HG02588 (cell line): ENCODE measurements at regions not wholly inside any gene's neighbourhood (a gene's known extent, or its start where the extent isn't known, plus 50 kb on each side); places are given as distances from the start of the nearest gene placed in this dataset.
A peak's percentile ranks its signal among the peaks of the same experiment; 100 is the strongest.

Source experiments
- ATAC-seq: cut with Tn5 transposase; IDR thresholded peaks from one replicate; pipeline ENCODE4 v1.9.1; 2021; ENCODE audit warnings: mild to moderate bottlenecking, moderate library complexity; ENCODE audit not compliant: unreplicated experiment

DNA sequence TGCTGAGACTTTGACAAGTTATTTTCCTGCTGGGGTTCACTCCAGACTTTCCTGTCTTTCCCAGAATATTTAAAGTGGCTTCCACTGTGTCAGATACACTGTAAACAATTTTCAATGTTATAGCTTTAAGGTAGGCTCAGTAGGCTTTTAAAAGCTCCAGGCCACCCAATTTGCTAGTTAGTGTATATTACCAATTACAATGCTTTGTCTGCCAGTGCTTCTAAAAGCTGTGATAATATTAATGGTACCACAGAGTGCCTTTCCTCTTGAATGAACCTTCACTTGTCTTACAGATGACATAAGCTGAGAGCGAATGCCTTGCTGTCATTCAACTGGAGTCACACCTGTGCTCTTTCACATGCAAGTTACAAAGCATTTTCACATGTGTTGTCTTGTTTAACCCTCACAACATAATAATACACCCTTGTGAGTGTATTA, 239.7 kb upstream of the HTR2A start:
- ATAC-seq = no peak

DNA sequence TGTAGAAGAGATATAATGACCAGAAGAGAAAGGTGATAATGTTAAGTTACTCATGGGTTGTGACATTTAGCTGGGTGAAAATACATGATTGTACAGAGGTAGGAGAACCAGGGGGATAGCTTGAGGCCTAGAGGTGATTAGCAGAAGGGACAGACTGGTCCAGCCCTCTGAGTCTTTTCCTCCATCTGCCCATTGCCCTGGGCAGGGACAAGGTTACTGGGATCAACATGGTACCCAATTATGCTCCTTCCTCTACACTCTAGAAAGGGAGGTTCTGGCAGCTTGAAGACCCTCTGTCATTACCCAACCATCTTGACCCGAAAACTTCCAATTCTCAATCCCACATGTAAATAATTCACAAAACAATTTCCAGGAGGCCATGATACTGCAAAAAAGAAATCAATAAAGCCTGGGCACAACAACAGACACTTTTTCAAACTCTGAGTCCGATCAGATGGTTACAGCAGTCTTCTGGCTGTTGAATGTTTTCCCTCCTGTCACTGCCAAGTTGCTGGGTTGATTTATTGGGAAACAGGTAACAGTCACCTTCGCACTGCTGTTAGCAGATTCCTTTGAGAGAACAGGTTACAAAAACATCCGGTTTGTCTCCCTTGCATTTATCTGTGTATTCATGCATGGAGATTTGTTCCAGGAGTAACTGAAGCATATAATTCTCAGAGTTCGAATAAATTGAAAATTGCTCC, 239.1 kb upstream of the HTR2A start:
- no peak for ATAC-seq

DNA sequence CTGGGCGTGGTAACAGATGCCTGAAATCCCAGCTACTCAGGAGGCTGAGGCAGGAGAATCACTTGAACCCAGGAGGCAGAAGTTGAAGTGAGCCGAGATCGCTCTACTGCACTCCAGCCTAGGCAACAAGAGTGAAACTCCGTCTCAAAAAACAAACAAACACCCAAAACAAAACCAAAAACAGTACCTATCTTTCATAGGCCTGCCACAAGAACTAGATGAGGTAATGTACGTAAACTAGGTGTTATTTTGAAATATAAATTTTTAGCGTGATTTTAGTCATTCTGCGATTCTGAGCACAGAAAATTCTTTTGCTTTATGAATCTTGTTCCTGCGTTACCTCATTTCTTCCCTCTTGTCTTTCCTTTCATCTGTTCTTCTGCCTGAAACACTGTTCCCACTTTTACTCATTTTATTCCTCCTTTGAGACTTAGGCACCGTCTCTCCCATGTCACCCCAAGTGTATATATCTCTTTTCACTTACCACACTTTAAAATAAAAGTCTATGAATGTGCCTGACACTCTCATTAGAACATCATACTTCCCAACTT, 238.2 kb upstream of the HTR2A start:
- no peak for ATAC-seq

DNA sequence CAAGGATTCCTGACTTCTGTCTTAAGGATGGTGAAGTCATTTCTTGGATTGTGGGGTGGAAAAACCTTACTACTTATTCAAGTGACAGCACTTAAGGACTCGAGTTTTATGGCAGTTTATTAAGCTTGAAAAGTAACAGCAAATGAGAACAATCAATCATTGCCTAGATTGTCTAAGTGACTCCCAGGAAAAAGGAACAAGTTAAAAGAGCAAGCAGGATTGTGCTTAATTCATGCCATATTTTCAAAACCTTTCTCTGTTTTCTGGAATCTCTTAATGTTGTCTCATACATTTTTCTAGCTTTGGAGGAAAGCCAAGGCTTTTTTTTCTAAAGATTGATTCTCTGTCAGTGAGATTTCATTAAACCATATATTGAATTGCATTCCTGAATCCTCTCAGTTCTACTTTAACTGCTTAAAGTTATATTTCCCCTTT, 236.2 kb upstream of the HTR2A start:
- ATAC-seq = no peak

DNA sequence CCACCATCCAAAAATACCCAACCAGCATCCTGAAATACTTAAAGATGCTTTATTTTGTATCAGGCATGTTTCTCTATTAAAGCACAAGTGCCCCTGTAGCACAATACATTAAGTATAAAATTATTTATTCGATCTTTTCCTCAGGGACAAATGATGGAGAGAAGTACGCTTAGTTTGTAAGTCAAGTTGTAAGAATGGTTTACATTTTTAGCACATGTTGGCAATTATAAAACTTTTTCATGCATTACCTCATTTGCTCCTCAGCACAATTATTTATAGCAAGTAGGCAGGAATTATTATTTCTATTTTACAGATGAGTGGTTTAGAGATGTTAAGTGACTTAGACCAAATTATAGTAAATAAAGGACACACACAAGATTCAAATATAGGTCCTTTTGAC, 232.6 kb upstream of the HTR2A start:
- no peak for ATAC-seq

DNA sequence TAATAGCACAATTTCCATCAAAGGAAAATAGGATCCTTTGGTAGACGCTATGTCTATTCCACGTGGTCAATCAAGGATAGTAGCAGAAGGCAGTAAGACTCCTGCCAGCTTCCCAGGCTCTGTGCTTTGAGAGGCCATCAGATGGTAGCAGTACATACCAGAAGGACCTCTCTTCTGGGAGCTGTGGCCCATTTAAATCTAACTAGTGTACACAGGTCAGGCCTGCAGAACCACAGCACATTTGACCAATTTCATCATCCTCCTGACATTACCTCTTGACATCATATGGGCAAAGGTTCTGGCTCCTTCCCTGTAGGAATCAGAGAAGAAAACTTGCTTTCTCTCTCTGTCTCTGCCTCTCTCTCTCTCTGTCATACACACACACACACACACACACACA, 229.6 kb upstream of the HTR2A start:
- no peak for ATAC-seq

DNA sequence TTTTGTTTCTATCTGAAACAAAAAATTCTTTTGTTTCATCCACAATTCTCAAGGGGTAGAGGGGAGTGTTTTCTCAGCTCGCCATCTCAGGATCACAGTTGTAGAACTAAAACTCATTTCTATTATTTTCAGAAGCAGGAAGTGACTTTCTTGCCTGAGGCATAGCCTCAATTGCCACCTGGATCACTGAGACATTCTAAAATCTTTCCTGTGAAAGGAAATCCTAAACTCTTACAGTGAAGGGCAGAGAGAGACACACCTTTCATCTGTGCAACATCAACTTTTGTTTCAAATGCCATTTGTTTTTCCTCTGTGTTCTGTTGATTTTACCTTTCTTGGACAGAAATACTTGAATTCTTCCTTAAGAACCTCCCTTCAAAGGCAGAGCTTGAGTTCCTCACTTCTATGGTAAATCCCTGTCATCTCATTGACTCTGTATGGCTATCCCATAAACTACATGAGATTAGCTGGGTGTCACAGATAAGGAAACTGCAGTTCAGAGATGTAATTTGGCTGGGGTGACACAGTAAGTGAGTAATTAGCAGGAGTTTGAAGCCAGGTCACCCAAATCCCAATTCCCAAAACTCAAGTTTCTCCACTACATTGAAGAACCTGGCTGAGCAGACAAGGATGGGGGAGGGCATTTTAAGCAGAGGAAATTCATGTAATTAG, 224.4 kb upstream of the HTR2A start:
- ATAC-seq = no peak

DNA sequence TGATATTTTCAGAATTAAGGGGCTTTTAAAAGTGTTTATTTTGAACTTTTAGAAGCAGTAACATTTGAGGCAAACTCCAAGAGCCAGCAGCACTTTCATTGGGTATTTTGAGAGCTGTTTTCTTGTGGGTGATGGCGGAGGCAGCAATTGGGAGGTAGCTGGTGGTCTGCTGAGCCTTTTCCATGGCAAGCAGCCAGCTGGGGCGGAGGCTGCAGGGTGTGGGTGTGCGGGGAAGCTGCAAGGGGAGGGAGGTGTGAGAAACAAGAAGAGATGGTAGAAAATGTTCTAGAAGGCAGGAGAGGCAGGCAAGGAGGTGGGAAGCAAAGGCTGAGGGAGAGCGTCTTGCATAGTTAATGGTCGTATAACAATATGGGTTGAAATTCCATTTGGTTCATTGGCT, 223.4 kb upstream of the HTR2A start:
- no peak for ATAC-seq

DNA sequence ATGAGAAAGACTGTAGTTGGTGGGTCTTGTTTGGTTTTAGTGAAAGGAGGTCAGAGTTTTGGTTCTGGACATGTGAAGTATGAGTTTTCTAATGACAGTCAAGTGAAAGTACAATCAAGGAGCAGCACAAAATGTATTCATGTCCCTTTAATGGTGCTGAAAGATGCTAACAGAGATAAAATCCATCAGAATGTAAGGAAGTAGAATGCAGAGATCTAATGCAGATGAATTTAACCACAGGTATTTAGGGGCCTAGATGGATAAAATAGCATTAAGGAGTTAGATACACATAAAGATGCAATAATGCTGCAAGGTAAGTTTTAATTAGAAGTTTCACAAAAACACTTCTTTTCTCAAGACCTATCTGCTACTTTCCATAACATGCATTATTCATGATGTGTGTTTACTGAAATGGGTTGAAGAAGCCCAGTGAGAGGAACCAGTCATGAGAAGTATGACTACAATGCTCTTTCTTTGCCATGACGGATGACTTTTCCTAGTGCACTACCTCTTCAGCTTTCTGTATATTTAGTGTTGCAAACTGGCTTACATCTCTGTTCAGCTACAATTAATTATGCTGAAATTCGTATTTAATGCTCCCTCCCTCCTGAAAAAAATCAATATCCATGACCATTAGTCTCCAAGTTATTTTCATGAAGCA, 222.9 kb upstream of the HTR2A start:
- ATAC-seq = no peak

DNA sequence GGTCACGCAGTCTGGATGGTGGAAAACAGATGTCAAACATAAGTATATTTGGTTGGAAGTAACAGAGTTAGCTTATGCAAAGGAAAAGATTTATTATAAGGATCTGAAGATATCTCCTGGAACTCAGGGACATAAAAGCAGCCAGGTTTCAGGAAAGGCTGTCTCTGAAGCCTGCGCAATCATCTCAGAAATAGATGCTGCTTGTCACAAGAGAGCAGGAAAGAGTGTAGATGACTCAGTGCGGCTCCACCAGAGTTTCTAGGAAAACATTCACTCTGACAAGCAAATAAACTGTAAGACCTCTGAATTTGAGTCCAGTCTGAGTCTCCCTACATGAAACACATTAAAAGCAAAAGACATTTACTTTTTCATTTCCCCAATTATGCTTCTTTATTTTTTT, 220.4 kb upstream of the HTR2A start:
- ATAC-seq = no peak

DNA sequence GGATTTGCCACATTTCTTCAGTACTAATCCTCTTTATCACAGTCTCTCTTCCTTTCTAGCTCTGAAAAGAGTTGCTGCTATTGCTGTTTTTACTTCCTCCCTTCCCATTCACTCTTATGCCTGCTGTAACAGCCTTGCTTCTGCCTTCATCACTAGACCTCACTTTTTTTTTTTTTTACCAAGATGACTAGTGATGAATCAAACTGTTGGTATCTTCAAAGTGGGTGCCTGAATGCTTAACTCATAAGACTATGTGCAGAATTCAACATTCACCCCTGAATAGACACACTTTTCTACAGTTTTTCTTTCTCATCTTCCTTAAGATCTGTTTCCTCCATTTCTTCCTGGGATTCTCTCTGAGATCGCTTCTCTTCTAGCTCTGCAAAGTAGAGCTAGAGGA, 217.2 kb upstream of the HTR2A start:
- ATAC-seq = no peak

DNA sequence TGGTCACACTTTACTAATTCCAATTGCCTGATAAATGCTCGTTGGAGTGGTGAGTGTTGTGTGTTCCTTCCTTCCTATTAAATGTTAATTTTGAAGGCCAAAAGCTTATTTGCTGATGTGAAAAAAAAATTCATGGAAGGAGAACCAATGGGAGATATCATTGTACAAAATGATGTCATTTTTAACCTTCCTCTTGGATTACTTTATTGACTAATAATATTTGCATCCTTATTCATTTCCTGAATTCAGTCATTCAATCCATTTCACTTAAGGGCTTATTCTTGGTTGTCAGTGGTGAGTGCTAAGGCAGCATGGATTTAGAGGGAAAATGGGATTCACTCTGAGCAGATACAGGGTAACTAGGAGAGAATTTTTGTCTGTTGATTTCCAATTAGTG, 216.0 kb upstream of the HTR2A start:
- ATAC-seq = no peak

DNA sequence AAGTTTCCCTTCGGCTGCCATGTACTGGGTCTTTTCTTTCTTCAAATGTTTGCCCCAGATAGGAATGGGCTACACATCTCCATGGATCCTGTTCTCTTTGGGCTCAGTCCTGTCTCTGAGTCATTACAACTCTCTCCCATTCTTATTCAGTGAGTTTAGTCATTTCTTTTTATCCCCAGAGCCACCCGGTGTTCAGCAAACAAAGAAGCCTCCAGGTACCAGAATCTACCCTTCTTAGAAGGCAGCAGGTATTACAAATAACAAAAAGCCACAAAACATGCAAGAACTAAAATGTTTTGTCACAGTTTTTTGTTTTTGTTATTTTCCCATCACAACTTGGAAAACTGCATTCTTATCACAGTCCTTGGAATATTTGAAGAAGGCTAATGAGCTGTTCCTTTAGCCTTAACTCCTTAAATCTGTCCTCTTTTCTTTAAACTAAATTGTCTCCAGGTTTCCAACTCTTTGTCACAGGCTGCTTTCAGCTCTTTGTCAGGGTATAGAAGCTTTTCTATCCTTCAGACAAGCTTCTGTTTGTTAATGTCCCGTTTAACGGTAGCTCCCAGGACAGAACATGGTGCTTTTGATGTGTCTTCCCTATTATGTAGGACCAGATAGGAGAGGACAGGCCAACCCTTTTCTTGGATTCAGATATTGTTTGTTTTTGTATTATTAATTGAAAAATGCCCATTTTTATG, 215.5 kb upstream of the HTR2A start:
- no peak for ATAC-seq

DNA sequence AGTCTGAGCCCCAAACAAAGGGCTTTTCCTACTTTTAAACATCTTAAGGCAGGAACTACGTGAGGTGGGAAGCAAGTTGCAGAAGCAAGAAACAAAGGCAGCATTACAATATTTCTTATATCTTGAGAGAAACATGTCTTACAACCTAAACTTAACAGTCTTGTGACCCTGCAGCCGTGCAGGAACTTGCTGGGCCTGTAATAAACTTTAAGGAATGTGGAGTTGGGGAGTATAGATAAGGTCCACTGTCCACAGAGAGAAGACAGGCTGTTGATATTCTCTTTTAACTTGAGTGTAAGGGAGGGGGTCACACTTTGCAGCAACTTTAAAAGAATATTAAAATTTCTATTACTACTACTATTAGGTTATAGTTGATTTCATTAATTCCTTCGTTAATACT, 214.6 kb upstream of the HTR2A start:
- ATAC-seq = no peak

DNA sequence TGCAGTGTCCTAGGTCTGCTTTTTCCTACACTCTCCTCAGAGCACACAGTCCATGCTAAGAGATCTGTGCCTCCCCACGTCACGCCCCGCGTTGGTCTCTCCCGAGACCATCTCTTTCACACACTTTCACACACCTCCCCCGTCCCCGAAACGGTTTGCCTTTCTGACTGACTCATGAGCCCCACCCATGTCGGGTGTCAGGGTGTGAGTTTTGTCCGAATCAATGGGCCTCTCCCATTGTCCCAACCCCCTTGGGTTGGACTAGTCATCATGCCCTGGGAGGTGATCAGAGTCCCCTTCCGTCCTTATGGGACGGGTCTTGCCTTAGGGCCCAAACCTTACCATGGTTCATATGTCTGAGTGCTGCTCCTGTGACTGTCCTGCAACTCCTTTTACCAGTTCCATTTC, 214.0 kb upstream of the HTR2A start:
- no peak for ATAC-seq

DNA sequence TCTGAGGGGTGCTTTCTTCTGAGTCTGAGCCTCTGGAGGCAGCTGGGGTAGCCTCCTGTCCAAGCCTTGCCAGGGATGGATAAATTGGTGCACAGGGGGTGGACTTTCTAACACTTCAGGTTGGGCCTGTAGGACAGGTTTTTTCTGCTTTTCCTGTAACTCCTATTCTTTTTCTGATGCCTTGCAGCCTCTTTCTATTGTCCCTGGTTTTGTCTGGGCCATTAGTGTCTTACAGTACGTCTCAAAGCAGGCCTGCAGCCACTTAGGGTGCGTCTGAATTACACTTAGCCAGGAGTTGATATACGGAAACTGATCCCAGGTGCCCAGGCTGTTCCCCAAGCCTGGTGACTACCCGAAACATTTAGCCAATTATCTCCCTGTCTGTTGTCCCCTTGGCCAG, 213.3 kb upstream of the HTR2A start:
- no peak for ATAC-seq

DNA sequence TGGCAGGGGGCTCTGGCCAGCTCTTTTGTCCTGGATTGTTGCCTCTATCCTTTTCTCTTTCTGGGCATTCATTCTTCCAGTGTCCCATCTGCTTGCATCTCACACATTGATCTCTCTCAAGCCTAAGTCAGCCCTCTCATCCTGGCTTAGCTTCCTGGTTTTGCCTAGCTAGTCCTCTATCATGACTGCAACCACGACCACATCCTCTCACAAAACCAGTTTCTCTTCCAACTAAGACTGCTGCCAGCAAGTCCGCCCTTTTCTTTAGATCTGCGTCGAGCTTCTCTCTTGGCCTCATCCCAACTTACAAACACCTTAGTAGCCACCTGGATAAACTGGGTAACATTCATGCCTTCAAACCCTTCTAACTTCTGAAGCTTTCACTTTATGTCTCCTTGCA, 212.2 kb upstream of the HTR2A start:
- peak; percentile 66 for ATAC-seq

DNA sequence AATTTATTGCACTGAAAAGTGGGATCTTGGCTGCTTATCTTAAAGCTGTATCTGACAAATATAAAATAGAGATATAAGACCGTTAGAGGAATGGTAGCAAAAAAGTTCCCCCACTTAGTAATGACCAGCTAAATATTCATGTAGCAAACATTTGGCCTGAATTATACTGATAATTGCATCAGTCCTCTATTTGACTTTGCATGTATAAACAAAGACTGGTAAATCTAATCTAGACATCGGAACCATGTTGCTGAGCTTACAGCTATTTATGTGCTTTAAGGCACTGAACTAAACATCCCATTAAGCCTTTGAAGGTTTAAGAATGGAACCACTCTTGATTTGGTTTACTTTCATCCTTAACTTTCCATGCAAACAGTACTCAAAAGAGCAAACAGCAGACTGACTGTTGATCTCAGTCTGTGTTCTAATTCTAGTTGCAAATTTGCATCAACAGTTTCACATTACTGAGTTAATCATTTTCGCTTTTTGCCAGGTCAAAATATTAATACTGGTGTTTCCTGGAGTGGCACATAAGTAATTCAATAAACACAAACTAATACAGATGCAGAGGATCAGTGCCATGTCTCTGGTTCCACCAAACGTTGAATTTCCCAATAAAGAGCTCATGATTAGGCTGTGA, 203.5 kb upstream of the HTR2A start:
- ATAC-seq = peak; percentile 78

DNA sequence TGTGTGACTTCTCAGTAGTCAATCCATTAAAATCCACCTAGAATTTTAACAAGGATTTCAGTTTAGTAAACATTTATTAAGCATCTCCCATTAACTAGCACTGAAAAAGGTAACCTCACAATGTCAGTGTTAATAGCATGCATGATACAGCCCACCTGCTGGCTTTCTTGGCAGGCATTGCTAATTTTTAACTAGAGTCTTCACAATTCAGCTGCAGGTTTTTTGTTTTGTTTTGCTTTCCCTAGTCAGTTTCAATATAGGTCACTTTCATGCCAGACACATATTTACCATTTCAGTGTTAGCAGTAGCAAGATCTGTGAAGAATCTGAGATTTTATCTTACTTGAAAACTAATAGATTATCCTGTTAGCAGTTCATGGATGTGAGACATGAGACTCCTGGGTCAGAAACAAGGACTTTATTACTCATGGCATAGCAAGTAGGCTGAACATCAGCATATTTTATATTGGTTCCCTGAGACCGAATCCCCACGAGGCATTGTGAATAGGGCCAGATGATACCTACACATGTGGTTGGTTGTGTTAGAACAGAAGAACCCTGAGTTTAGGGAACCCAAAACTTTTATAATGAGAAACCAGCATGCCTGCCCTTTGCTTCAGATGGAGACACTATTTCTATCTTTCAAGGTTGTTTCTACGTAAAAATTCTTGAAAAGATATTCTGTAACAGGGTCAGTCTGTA, 198.0 kb upstream of the HTR2A start:
- peak; percentile 94 for ATAC-seq

DNA sequence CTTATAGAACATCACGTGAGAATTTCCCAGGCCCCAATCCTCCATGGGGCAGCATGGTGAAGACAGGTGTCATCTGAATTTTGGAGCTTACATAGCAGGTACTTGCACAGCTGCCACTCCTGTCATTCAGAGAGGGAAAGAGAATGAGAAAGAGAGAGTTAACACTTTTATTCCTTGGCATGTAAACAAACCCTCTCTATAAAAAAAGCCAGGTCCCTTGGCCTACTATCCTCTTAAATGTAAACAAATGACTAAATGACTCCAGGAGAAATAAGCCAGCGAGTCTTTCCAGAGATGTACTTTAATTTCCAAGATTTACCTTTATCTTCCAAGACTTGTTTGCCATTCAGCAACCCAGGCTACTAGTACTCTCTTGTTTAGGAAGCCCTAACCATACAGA, 195.3 kb upstream of the HTR2A start:
- no peak for ATAC-seq
